A673 (cell line): ENCODE measurements at regions not wholly inside any gene's neighbourhood (a gene's known extent, or its start where the extent isn't known, plus 50 kb on each side); places are given as distances from the start of the nearest gene placed in this dataset.

Experiments used
- BruUV-seq: library from RNA; stranded (reverse); fragments of 400-500 nt; replicated peaks from 2 replicates; lab custom pipeline; 2021; lab: Mats Ljungman, UMichigan
- CTCF ChIA-PET: fragments of 300-600 bp; sonication (Branson Sonifier 250); formaldehyde crosslinking; loops from one replicate; lab custom pipeline; 2022; ENCODE audit warnings: antibody characterized with exemption; lab: Charles Lee
- POLR2A ChIA-PET: fragments of 300-600 bp; sonication (Branson Sonifier 250); formaldehyde crosslinking; loops from one replicate; lab custom pipeline; 2022; ENCODE audit warnings: antibody characterized with exemption; ENCODE audit not compliant: low non-redundant PET; lab: Charles Lee
- DNase-seq: peaks from one replicate; pipeline ENCODE4 v3.0.0-alpha.2; 2015; ENCODE audit warnings: low spot score
- H3K27ac ChIP-seq: fragments of 200-600 bp; sonication (generic); 2 replicates; pipeline ENCODE4 v1.5.1; 2016; ENCODE audit warnings: mixed run types, low read depth, mild to moderate bottlenecking, mixed read lengths, antibody characterized with exemption, low read length; ENCODE audit not compliant: poor library complexity, severe bottlenecking
- H3K27me3 ChIP-seq: fragments of 200-600 bp; sonication (generic); replicated peaks from 2 replicates; pipeline ENCODE4 v1.6.1; 2017; ENCODE audit warnings: mixed run types, low read depth, mild to moderate bottlenecking, mixed read lengths, antibody characterized with exemption, low read length; ENCODE audit not compliant: insufficient read depth, poor library complexity
- H3K36me3 ChIP-seq: fragments of 200-600 bp; sonication (generic); 2 replicates; pipeline ENCODE4 v1.6.1; 2016; ENCODE audit warnings: mixed run types, mild to moderate bottlenecking, mixed read lengths, antibody characterized with exemption, low read length; ENCODE audit not compliant: insufficient read depth, poor library complexity, severe bottlenecking
- H3K4me1 ChIP-seq: fragments of 200-600 bp; sonication (generic); 2 replicates; pipeline ENCODE4 v1.6.1; 2017; ENCODE audit warnings: mixed run types, mild to moderate bottlenecking, mixed read lengths, antibody characterized with exemption, low read length; ENCODE audit not compliant: insufficient read depth, poor library complexity, severe bottlenecking
- H3K4me3 ChIP-seq: fragments of 200-600 bp; sonication (generic); 2 replicates; pipeline ENCODE4 v1.5.1; 2016; ENCODE audit warnings: low read depth, mixed run types, mild to moderate bottlenecking, mixed read lengths, low read length; ENCODE audit not compliant: poor library complexity, severe bottlenecking
- H3K9me3 ChIP-seq: fragments of 200-600 bp; sonication (generic); 2 replicates; pipeline ENCODE4 v1.6.1; 2016; ENCODE audit warnings: mixed run types, low read depth, mild to moderate bottlenecking, mixed read lengths, antibody characterized with exemption, low read length; ENCODE audit not compliant: poor library complexity, severe bottlenecking
- CTCF ChIP-seq: fragments of 300-800, 200-600 bp; sonication (generic); conservative IDR thresholded peaks from 2 replicates; pipeline ENCODE4 v1.5.1; 2017; ENCODE audit warnings: low read depth, mild to moderate bottlenecking, antibody characterized with exemption, low read length, moderate library complexity, mixed read lengths
- EZH2 ChIP-seq: fragments of 200-600 bp; sonication (generic); IDR thresholded peaks from 2 replicates; pipeline ENCODE4 v1.6.1; 2017; ENCODE audit warnings: borderline replicate concordance, low read depth, mild to moderate bottlenecking, mixed read lengths, antibody characterized with exemption, low read length; ENCODE audit not compliant: poor library complexity, severe bottlenecking
- intact Hi-C: fragments of 100-400 bp; cut with micrococcal nuclease; formaldehyde crosslinking; loops from one replicate; pipeline ENCODE4 v1.10.0; 2022; ENCODE audit not compliant: unreplicated experiment

- Histone ChIP-seq H3K4me3 (no peak overlapping the region), H3K27ac (no peak overlapping the region), H3K4me1 (no peaks in the 10 kb centered on the region), H3K27me3 (no peaks in the 10 kb centered on the region), H3K36me3 (no peaks in the 10 kb centered on the region), H3K9me3 (no peaks in the 10 kb centered on the region)
- no TSS peak for BruUV-seq
- DNase-seq, result peak; percentile 2
- intact Hi-C loops, result no loop called here
- no peak for TF ChIP-seq EZH2
- TF ChIP-seq CTCF, result no peak
- CTCF ChIA-PET, result no interaction called here
- POLR2A ChIA-PET, result no interaction called here
These were observed 432.7 kb upstream of the PABPC4L start for GRCh38 chr4:134634301-134634700.

GRCh38 chr4:134632056-134632455 lies 430.5 kb upstream of the PABPC4L start:
- Histone ChIP-seq H3K27me3 (no peaks in the 10 kb centered on the region), H3K27ac (no peak overlapping the region), H3K4me1 (no peaks in the 10 kb centered on the region), H3K4me3 (no peak overlapping the region), H3K9me3 (no peaks in the 10 kb centered on the region), H3K36me3 (no peaks in the 10 kb centered on the region)
- no peak for TF ChIP-seq CTCF
- no peak for TF ChIP-seq EZH2
- CTCF ChIA-PET, result no interaction called here
- DNase-seq, result no peak
- intact Hi-C loops, result no loop called here
- POLR2A ChIA-PET, result no interaction called here
- no TSS peak for BruUV-seq

GRCh38 chr4:134628066-134628465 lies 426.5 kb upstream of the PABPC4L start:
- no peak overlapping the region for H3K4me3 ChIP-seq
- CTCF ChIA-PET, result no interaction called here
- no peak for DNase-seq
- no peaks in the 10 kb centered on the region for H3K27me3 ChIP-seq
- no peaks in the 10 kb centered on the region for H3K9me3 ChIP-seq
- no TSS peak for BruUV-seq
- intact Hi-C loops, result no loop called here
- no peaks in the 10 kb centered on the region for H3K4me1 ChIP-seq
- H3K27ac ChIP-seq, result no peak overlapping the region
- H3K36me3 ChIP-seq, result no peaks in the 10 kb centered on the region
- POLR2A ChIA-PET, result no interaction called here
- TF ChIP-seq EZH2, result no peak
- TF ChIP-seq CTCF, result no peak

GRCh38 chr4:134627366-134627765 lies 425.8 kb upstream of the PABPC4L start:
- ChIA-PET POLR2A (no interaction called here), CTCF (no interaction called here)
- DNase-seq, result no peak
- H3K9me3 ChIP-seq, result no peaks in the 10 kb centered on the region
- no peaks in the 10 kb centered on the region for H3K4me1 ChIP-seq
- H3K36me3 ChIP-seq, result no peaks in the 10 kb centered on the region
- no peak overlapping the region for H3K4me3 ChIP-seq
- no TSS peak for BruUV-seq
- H3K27ac ChIP-seq, result no peak overlapping the region
- intact Hi-C loops, result no loop called here
- H3K27me3 ChIP-seq, result no peaks in the 10 kb centered on the region
- TF ChIP-seq EZH2, result no peak
- TF ChIP-seq CTCF, result no peak
